Endothelial cell of umbilical vein (primary cell): ENCODE measurements at regions not wholly inside any gene's neighbourhood (a gene's known extent, or its start where the extent isn't known, plus 50 kb on each side); places are given as distances from the start of the nearest gene placed in this dataset.

Experiments
- EZH2 ChIP-seq: IDR thresholded peaks from 2 replicates; pipeline ENCODE4 v1.6.1; 2012; ENCODE audit warnings: borderline replicate concordance, low read depth, mild to moderate bottlenecking, moderate library complexity, low read length, inconsistent platforms; ENCODE audit not compliant: severe bottlenecking
- MAX ChIP-seq: IDR thresholded peaks from 2 replicates; pipeline ENCODE4 v1.6.1; 2011; ENCODE audit not compliant: insufficient read depth, insufficient read length
- POLR2A ChIP-seq: IDR thresholded peaks from 2 replicates; pipeline ENCODE4 v1.6.1; 2012; ENCODE audit warnings: low read depth, mild to moderate bottlenecking, control low read depth, low read length
- TF ChIP-seq, protein P1 (sequence below), 2 donors: IDR thresholded peaks; 1 replicate in 1 of 2; 2 replicates in 1 of 2; pipeline ENCODE4 v1.5.1; 2011; ENCODE audit warnings: low read length in 2 of 2, mild to moderate bottlenecking in 2 of 2, moderate library complexity in 2 of 2, control low read depth in 1 of 2, inconsistent platforms in 1 of 2, low read depth in 1 of 2; ENCODE audit not compliant: insufficient read depth in 1 of 2; ENCODE audit errors: extremely low read depth in 1 of 2

DNA sequence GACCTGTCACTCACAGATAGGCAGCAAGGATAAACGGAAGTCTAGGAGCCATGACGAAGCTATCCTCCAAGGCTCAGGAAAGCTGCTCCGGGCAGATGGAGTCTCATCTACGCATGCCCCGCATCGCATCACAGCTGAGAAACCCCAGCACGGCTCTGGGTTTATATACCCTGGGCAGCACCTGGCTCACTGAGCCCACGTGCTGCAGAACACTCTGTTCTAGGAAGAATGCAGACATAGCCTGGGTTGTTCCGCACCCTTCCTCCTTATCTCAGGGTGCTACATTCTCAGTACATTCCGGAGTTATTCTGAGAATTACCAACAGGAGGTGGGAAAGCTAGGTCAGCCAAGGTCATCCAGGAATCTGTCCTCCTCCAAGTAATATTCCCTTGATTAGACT is 260.4 kb downstream of the CBLN4 start:
- TF ChIP-seq, protein P1, sequence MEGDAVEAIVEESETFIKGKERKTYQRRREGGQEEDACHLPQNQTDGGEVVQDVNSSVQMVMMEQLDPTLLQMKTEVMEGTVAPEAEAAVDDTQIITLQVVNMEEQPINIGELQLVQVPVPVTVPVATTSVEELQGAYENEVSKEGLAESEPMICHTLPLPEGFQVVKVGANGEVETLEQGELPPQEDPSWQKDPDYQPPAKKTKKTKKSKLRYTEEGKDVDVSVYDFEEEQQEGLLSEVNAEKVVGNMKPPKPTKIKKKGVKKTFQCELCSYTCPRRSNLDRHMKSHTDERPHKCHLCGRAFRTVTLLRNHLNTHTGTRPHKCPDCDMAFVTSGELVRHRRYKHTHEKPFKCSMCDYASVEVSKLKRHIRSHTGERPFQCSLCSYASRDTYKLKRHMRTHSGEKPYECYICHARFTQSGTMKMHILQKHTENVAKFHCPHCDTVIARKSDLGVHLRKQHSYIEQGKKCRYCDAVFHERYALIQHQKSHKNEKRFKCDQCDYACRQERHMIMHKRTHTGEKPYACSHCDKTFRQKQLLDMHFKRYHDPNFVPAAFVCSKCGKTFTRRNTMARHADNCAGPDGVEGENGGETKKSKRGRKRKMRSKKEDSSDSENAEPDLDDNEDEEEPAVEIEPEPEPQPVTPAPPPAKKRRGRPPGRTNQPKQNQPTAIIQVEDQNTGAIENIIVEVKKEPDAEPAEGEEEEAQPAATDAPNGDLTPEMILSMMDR (IDR thresholded peaks at IDR 0.05; ENCODE audit: extremely low read depth in 1 of 2, insufficient read depth in 1 of 2, low read depth in 1 of 2, low read length in 2 of 2), result no peak
- no peak for TF ChIP-seq POLR2A
- no peak for TF ChIP-seq EZH2
- TF ChIP-seq MAX, result no peak
